HG03135 (cell line): ENCODE measurements at regions not wholly inside any gene's neighbourhood (a gene's known extent, or its start where the extent isn't known, plus 50 kb on each side); places are given as distances from the start of the nearest gene placed in this dataset.

Source experiments
- ATAC-seq: cut with Tn5 transposase; IDR thresholded peaks from one replicate; pipeline ENCODE4 v1.9.1; 2021; ENCODE audit warnings: mild to moderate bottlenecking, moderate library complexity; ENCODE audit not compliant: unreplicated experiment

DNA sequence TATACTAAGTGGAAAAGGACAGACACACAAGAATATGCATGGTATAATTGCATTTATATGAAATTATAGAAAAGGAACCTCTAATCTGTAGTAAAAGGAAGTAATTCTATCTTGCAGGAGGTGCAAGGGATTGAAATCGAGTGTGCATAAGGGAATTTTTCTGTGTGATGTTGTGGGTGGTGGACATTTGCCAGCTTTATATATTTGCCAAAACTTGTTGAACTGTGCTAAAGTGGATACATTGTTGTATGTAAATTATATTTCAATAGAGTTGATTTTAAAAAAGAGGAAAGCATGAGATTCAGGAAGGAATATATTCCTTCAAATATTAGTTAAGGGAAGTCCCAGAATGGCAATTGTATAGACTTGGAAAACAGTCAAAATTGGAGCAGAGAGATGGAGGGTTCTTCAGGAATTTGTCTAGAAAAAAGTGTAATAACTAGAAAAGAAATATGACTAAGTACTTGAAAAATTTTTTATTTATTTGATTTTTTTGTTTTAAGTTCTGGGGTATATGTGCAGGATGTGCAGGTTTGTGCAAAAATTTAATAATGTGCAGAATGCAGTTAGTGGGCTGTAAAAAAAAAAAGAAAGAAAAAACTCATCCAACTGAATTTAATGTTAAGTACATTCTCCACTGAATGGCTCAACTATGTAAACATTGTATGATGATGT is 96.1 kb downstream of the ARL4A start:
- no peak for ATAC-seq

DNA sequence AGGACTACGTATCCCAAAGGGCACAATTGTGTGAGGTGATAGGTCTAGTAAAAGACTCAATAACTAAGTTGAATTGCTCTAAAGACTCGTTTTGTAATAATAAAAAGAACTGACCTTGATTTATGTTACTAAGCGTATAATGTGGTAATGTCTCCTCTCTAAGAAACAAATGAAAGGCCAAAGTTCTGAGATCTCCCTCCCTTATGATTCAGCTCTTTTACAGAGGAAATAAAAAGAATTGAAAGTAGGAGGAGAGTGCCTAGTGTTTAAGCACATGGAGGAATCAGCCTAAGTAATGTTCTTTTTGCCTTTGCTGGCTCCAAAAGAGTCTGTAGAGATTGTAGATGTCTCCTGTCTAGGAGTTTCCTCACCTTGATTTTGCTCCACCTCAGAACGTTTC is 98.0 kb downstream of the ARL4A start:
- ATAC-seq = no peak

DNA sequence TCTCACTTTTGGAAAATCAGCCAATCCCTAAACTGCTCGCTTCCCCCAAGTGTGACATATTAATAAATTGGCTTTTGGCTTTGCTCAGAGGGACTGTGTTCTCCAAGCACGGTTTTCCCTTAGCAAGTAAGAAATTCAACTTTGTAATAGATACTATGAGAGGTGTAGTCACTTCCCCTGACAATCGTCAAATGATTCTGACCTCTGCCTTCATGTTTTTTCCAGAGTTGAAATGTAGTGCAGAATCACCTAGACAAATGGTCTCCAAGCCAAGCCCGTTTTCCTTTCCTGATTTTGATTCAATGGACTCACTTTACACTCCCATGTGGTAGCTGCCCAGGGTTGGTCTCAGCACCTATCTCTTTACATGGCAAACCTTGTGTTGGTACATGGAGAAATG is 99.1 kb downstream of the ARL4A start:
- no peak for ATAC-seq

DNA sequence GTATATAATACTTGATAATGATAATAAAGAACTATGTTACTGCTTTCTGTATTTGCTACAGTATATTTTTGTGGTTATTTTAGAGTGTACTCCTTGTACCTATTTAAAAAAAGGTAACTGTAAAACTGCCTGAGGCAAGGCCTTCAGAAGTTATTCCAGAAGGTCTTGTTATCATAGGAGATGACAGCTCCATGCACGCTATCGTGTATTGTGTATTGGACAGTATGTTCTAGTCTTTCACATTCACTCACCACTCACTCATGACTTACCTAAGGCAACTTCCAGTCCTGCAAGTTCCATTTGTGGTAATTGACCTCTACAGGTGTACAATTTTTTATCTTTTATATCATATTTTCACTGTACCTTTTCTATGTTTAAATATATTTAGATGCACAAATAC is 100.7 kb downstream of the ARL4A start:
- ATAC-seq = no peak

DNA sequence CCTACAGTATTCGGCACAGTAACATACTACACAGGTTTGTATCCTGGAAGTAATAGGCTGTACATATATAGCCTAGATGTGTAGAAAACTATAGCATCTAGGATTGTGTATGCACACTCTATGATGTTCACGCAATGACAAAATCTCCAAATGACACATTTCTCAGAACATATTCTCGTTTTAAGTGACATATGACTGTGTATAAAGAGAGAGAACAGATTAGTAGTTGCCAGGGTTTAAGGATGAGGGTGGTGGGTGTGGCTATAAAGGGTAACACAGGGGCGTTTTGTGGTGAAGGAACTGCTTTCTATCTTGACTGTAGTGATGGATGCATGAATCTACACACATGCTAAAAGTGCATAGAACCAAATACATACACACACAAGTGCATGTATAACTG is 101.2 kb downstream of the ARL4A start:
- no peak for ATAC-seq

DNA sequence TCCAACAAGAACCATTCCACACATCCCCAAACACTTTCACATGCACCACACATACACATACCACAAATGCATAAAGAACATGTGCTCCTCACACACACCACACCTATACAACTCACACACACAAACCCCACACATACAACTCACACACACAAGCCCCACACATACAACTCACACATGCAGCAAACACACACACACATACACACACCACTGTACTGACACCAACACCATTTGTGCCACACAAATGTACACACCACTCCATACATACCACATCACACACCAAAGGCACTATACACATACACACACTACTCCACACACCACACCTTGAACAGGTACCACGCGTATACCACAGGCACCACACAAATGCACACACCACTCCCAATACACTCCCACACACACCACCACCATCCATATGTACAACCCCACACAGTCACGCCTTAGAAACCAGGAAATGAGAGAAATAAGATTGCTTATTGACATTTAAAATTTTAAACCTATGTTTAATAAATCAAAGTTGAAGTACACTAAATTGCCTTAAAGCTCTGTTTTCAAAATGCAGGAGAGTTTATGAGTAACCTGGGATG is 107.4 kb downstream of the ARL4A start:
- ATAC-seq = no peak

DNA sequence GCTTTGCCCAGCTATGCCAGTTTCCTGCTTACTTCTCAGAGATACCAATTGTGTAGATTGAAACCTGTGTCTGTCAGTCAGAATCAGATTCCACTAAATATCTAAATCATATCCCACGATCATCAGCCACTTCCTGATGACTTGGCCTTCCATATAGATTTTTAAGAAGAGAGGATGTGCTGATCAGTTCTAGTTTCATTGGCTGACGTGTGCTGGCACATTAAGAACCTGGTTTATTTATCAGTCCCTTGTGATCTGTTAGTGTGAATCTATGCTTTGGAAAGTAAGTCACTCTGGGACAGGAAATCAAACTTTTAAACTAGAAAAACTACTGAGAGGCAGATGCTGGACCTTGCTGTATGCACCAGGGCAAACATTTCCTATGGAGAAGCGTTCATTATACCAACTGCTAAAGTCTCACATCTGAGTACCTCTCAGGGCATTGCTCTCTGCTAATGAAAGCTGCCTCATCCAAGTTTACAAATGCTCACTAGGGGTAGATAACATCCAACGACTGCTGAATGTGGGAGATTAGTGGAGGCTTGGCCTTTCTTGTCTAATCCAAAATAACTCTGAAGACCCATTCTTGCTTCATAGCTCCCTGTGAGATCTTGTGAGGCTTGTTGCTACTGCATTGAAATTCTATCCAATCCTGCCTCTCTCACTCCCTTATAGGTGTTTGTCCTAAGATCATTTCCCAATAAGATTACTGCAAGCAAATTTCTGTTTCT is 109.1 kb downstream of the ARL4A start:
- ATAC-seq = no peak

DNA sequence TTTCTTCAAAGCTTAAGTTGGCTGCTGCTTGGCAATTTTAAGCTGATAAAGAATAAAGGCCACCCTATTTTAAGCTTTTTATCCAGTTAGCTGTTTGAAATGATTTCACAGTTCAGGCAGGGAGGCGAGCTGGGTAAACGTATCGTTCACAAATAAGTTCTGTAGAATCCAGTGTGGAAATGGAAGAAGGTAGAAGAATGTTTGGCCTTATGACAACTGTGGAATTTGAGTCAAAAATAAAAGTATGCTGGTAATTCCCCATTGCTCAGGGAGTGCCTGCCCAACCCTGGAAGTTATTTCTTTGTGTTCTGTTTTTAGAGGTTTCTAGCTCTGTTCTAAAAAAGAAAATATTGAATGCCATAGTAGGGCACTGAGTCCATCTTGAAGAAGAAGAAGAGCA is 113.1 kb downstream of the ARL4A start:
- ATAC-seq = no peak

DNA sequence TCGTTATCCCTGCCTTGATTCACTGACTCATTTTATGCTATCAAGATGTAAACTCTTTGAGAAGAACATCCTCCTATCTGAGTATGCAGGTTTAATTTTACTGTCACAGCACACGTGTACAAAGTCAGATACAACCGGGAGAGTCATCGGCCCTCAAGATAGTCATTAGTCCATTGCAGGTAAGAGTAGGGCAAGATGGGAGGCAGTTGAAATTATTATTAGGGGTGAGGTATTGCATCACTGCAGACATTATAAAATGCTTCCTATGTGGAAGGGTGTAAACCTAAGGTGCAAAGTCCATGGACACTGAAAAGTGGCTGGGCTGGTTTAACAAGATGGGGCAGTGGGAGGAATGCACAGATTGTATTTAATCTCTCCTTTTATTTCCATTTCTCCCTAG is 113.7 kb downstream of the ARL4A start:
- no peak for ATAC-seq

DNA sequence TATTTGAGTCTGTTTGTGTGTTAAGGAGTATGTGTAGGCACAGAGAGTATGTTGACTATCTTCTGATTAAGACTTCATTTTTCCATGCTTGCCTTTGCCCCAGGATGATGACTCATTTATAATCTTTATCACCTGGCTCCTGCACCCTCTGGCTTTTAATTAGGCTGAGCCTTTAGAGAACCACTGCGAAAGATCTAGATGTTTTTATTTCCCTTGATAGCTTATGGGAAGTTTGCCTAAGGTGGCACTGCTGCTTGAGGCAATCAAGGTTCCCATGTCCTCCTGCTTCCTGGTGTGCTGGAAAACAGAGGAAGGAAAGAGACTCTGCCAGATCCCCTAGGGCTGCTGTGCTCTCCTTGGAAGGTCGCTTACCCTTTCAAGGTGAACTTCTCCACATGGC is 114.6 kb downstream of the ARL4A start:
- no peak for ATAC-seq

DNA sequence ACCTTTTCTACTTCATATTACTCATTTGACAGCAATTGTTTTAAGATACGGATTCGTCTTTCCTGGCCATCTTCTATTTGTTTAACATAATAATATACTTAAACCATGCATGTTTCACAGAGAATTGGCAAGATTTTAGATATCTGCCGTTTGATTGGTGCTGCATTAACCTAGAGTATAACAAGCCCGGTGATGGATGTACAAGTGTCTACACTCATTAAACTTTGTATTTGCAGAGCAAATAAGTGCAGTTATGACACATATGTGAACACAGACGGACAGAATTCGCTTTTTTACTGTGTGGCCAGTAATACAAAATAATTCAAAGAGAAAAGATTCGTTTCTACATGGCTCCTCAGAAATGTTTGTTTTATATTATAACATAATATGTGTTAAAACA is 116.1 kb downstream of the ARL4A start:
- ATAC-seq = no peak

DNA sequence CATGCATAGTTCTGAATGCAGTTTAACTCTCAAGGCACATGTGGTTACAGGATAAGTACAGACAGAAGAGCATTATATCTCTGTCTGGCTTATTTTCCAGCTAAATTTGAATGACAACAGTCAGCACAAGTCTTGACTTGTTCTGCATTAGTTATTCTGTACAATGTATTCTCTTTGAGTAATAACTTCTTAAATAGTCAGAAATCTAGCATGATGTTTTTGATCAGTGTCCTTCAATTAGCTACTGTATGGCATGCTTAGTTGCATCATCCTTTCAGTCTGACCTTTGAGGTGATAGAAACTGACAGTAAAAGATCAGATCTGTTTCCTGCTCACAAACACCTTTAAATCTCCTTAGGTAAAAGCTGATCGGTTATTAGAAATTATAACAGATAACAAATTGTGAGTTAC is 118.1 kb downstream of the ARL4A start:
- ATAC-seq = no peak

DNA sequence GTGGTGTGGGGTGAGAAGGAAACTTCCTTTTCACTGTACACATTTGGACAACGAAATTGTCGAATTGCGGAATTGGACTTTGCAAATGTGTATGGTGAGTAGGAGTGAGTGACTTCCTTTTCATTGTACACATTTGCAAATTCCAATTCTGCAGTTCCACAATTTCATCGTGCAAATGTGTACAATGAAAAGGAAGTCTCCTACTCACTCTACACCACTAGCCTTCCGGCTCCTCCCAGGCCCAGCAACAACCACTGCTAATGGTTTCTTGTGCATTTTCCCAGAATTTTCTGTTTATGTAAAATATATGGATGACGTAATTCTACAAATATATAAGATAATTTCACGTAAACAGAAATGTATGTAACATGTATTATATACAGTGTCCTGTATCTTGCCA is 118.5 kb downstream of the ARL4A start:
- no peak for ATAC-seq

DNA sequence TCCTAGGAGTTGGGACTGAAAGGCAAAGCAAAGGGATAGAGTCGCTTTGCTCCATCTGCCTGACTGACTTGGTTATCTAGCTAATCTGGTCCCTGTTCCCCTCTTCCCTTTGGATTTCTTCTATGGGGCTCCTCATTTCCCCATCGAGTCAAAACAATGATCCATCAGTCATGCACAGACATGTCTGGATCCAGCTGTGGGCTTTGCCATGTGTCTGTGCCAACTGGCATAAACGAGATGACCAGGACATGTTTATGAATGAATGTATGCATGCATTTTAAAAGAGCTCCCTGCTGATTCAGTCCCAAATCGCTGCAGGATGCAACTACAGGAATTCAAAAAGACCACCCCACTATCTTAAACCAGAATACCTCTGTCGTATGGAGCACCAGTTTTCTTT is 122.0 kb downstream of the ARL4A start:
- no peak for ATAC-seq

DNA sequence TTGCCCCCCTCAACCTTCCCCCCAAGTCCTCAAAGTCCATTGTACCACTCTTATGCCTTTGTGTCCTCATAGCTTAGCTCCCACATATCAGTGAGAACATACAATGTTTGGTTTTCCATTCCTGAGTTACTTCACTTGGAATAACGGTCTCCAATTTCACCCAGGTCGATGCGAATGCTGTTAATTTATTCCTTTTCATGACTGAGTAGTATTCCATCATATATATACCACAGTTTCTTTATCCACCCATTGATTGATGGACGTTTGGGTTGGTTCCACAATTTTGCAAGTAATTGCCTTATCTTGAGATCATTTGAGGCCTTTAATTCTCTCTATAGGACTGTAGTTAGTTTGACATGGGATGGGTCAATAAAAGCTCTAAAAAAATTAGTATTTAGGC is 124.7 kb downstream of the ARL4A start:
- no peak for ATAC-seq

DNA sequence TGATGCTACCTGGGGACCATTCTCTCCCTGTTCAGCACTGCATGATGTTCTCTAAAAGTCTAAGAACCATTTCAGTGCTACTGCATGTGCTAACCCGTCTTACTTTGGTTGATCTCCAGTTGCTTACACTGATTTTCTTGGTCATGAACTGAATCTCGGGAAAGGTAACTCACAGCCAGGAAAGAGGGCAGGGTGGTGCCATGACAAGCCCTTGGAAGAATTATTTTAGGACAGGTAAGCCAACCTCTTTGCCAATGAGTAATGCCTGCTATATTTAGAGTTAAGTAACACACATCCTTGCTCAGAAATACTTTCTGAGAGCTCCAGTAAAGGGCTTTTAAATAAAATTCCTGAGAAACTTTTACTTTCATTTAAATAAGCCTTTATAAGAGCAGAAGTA is 126.7 kb downstream of the ARL4A start:
- no peak for ATAC-seq

DNA sequence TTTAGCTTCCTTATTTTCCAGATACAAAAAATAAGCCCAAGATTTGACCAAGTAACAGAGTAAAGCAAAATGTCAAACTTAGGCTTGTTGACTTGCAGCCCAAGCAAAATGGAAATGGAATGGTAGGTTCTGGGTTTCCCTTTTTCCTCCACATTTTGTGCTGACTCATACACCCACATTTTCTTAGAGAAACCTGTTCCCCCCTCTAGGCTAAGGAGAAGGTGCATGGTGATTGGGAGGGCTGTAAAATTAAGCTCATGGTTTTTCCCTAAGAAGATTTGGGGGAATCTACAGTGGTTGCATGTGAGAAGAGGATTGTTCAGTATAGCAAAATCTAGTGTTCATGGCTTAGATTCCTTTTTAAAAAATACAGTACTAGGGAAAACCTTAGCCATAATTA is 127.4 kb downstream of the ARL4A start:
- no peak for ATAC-seq

DNA sequence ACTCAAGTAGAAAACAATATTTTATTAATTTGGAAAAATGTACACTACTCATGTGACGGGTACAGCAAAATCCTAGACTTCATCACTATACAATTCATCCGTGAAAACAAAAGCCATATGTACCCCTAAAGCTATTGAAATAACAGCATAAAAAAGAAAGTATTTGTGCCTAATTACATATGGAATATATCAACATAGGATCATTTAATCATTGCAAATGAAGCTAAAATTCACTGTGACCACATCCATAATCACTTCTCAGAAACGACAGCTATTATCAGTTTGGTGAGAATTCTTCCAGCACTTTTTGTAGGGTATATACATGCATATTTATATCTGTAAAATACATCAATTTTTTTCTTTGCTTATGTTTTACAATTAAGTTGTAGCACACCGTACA is 128.0 kb downstream of the ARL4A start:
- ATAC-seq = no peak

DNA sequence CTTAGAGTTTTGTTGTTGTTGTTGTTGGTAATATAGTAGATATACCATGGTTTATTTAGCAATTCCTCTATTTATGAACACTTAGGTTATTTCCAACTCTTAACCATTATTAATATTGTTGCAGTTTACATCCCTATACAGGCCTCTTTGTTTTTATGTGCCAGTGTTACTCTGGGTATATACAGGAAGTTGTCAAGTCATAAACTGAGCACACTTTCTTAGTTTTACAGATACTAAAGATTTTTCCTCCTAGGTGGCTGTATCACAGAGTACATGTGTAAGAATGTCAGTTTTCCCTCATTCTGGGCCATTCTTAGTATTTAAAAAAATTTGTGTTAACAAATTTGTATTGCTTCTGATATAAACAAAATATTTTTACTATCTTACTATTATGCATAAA is 128.4 kb downstream of the ARL4A start:
- ATAC-seq = no peak

DNA sequence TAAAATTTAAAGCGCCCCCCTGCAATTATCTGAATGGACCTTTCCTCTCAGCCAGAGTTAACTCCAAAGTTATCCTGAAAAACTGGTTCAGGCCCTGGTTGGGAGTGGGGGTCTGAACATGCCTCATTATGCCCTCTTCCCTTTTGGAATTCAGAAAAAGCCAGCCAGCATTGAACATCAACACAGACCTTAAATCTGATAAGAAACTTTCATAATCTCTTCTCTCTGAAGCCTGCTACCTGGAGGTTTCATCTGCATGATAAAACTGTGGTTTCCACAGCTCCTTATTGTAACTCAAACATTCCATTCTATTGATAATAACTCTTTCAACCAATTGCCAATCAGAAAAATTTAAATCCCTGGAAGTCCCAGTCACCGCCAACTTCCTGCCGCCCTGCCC is 133.3 kb downstream of the ARL4A start:
- ATAC-seq = no peak

DNA sequence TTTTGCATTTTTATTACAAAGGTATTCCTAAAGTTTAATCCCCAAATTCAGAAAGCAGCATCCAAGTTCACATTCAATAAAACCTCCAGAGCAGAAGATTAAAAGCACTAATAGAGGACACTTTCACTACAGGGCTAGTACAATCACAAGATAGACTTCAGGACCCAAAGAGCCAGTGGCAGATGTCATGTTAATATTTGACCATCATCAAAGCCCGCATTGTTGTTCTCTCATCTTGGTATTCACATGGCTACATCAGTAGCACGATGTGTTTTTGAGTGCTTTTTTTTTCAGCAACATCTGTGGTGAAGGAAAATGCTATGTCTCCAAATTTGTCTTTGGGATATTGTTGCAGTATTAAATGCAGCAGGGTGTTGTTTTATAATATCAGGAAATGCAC is 134.3 kb downstream of the ARL4A start:
- no peak for ATAC-seq

DNA sequence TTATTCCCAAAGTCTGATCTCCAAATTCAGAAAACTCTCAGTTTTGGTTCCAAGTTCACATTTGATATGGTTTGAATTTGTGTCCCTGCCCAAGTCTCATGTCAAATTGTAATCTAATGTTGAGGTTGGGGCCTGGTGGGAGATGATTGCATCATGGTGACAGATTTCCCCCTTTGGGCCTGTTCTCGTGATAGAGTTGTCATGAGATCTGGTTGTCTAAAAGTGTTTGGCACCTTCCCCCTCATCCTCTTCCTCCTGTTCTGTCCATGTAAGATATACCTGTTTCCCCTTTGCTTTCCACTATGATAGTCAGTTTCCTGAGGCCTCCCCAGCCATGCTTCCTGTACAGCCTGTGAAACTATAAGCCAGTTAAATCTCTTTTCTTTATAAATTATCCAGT is 138.6 kb downstream of the ARL4A start:
- no peak for ATAC-seq
